ENCODE measurements at regions not wholly inside any gene's neighbourhood (a gene's known extent, or its start where the extent isn't known, plus 50 kb on each side); places are given as distances from the start of the nearest gene placed in this dataset.

DNA sequence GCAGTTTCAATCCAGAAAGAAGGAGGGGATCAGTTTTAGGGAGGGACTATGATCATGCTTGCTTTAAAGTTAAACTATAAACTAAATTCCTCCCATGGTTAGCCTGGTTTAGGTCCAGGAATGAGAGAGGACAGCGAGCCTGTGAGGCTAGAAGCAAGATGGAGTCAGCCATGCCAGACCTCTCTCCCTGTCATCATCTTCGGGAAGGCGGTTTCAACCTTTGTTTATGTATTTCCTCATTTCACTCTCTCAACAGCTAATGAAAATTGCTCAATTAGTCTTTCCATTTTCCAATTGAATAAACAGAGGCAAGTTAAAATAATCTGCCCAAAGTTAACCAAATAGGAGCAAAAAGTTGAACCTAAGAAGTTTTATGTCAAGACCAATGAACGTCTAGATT is 201.5 kb downstream of the KCNJ2 start:
- TF ChIP-seq POLR2A (IDR thresholded peaks at IDR 0.05; ENCODE audit: low read depth, low read length) (no peak), POLR2AphosphoS5 (IDR thresholded peaks at IDR 0.05; ENCODE audit: insufficient read depth, low read depth, low read length) (no peak), EZH2 (IDR thresholded peaks at IDR 0.05; ENCODE audit: borderline replicate concordance, low read depth, low read length, severe bottlenecking) (no peak), MYC (IDR thresholded peaks at IDR 0.05; ENCODE audit: low read depth, low read length) (no peak), FOS (IDR thresholded peaks at IDR 0.05; ENCODE audit: borderline replicate concordance, insufficient read depth, low read length) (no peak)
- TF ChIP-seq, protein P1, sequence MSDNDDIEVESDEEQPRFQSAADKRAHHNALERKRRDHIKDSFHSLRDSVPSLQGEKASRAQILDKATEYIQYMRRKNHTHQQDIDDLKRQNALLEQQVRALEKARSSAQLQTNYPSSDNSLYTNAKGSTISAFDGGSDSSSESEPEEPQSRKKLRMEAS (IDR thresholded peaks at IDR 0.05; ENCODE audit: insufficient read depth, insufficient read length): no peak
- TF ChIP-seq, protein P2, sequence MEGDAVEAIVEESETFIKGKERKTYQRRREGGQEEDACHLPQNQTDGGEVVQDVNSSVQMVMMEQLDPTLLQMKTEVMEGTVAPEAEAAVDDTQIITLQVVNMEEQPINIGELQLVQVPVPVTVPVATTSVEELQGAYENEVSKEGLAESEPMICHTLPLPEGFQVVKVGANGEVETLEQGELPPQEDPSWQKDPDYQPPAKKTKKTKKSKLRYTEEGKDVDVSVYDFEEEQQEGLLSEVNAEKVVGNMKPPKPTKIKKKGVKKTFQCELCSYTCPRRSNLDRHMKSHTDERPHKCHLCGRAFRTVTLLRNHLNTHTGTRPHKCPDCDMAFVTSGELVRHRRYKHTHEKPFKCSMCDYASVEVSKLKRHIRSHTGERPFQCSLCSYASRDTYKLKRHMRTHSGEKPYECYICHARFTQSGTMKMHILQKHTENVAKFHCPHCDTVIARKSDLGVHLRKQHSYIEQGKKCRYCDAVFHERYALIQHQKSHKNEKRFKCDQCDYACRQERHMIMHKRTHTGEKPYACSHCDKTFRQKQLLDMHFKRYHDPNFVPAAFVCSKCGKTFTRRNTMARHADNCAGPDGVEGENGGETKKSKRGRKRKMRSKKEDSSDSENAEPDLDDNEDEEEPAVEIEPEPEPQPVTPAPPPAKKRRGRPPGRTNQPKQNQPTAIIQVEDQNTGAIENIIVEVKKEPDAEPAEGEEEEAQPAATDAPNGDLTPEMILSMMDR (IDR thresholded peaks at IDR 0.05; ENCODE audit: extremely low read depth in 1 of 2, insufficient read depth in 1 of 2, low read depth in 1 of 2, low read length in 2 of 2): no peak

Data from endothelial cell of umbilical vein (primary cell).